ENCODE measurements at regions not wholly inside any gene's neighbourhood (a gene's known extent, or its start where the extent isn't known, plus 50 kb on each side); places are given as distances from the start of the nearest gene placed in this dataset.

DNA sequence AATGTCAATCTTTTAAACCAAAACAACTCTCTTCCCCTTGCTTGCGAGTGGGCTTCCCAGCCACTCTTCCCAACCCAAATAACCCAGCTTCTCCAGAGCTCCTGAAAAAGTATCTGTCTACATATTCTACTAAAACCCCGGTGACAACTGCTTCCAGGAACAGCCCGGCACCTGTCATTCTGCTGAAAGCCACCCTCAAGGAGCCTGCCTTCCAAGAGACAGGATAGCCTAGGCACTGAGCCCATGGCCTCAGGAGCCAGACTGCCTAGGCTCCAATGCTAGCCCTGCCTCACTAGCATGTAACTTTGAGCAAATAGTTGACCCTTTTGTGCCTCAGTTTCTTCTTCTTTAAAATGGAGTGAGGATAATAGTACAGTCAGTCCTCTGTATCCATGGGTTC lies 459.8 kb downstream of the SOX6 start:
- TF ChIP-seq EZH2 (IDR thresholded peaks at IDR 0.05) (no peak), POLR2AphosphoS5 (IDR thresholded peaks at IDR 0.05; ENCODE audit: low read depth, low read length) (no peak), POLR2A (IDR thresholded peaks at IDR 0.05; ENCODE audit: borderline replicate concordance, extremely low read depth, insufficient read depth, insufficient read length) (no peak)
- TF ChIP-seq, protein P1, sequence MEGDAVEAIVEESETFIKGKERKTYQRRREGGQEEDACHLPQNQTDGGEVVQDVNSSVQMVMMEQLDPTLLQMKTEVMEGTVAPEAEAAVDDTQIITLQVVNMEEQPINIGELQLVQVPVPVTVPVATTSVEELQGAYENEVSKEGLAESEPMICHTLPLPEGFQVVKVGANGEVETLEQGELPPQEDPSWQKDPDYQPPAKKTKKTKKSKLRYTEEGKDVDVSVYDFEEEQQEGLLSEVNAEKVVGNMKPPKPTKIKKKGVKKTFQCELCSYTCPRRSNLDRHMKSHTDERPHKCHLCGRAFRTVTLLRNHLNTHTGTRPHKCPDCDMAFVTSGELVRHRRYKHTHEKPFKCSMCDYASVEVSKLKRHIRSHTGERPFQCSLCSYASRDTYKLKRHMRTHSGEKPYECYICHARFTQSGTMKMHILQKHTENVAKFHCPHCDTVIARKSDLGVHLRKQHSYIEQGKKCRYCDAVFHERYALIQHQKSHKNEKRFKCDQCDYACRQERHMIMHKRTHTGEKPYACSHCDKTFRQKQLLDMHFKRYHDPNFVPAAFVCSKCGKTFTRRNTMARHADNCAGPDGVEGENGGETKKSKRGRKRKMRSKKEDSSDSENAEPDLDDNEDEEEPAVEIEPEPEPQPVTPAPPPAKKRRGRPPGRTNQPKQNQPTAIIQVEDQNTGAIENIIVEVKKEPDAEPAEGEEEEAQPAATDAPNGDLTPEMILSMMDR (IDR thresholded peaks at IDR 0.05 in 2 of 3, conservative IDR thresholded peaks at IDR 0.05 in 1 of 3; ENCODE audit: borderline replicate concordance in 1 of 3, insufficient read depth in 1 of 3, low read depth in 2 of 3, low read length in 2 of 3), result no peak

Measured in HCT116 (cell line).